ENCODE measurements at regions not wholly inside any gene's neighbourhood (a gene's known extent, or its start where the extent isn't known, plus 50 kb on each side); places are given as distances from the start of the nearest gene placed in this dataset.

DNA sequence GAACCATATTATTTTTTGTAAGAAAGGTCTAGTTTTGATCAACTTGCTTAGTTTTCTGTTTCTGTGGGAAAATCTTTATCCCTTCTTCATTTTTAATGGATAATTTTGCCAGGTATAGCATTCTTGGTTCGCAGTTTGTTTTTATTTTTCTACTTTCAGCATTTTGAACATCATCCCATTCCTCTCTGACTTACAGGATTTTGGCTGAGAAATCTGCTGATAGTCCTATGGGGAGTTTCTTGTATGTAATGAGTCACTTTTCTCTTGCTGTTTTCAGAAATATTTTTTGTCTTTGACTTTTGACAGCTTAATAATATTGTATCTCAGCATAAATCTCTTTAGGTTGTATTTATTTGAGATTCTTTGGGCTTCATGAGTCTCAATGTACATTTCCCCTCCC, 389.1 kb downstream of the PBX1 start:
- no peak for TF ChIP-seq POLR2A (IDR thresholded peaks at IDR 0.05)
- TF ChIP-seq, protein P1, sequence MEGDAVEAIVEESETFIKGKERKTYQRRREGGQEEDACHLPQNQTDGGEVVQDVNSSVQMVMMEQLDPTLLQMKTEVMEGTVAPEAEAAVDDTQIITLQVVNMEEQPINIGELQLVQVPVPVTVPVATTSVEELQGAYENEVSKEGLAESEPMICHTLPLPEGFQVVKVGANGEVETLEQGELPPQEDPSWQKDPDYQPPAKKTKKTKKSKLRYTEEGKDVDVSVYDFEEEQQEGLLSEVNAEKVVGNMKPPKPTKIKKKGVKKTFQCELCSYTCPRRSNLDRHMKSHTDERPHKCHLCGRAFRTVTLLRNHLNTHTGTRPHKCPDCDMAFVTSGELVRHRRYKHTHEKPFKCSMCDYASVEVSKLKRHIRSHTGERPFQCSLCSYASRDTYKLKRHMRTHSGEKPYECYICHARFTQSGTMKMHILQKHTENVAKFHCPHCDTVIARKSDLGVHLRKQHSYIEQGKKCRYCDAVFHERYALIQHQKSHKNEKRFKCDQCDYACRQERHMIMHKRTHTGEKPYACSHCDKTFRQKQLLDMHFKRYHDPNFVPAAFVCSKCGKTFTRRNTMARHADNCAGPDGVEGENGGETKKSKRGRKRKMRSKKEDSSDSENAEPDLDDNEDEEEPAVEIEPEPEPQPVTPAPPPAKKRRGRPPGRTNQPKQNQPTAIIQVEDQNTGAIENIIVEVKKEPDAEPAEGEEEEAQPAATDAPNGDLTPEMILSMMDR (IDR thresholded peaks at IDR 0.05), result no peak
- no peak for TF ChIP-seq EP300 (IDR thresholded peaks at IDR 0.05)
- TF ChIP-seq POLR2AphosphoS5 (IDR thresholded peaks at IDR 0.05), result no peak
